HL-60 (cell line): ENCODE measurements at regions not wholly inside any gene's neighbourhood (a gene's known extent, or its start where the extent isn't known, plus 50 kb on each side); places are given as distances from the start of the nearest gene placed in this dataset.

ENCODE experiments used
- GABPA ChIP-seq: IDR thresholded peaks from 2 replicates; pipeline ENCODE4 v1.6.1; 2012; ENCODE audit warnings: low read depth
- POLR2AphosphoS5 ChIP-seq: IDR thresholded peaks from 2 replicates; pipeline ENCODE4 v1.6.1; 2012; ENCODE audit warnings: low read depth
- SPI1 ChIP-seq: IDR thresholded peaks from 2 replicates; pipeline ENCODE4 v1.6.1; 2012; ENCODE audit warnings: low read depth, mild to moderate bottlenecking, borderline replicate concordance
- TF ChIP-seq, protein P1 (sequence below): IDR thresholded peaks from one replicate; pipeline ENCODE4 v1.5.1; 2011; ENCODE audit warnings: low read length, control low read depth, inconsistent platforms; ENCODE audit not compliant: insufficient read depth
- TF ChIP-seq, protein P2 (sequence below): IDR thresholded peaks from 2 replicates; pipeline ENCODE4 v1.6.1; 2012; ENCODE audit warnings: low read depth; ENCODE audit not compliant: insufficient replicate concordance

DNA sequence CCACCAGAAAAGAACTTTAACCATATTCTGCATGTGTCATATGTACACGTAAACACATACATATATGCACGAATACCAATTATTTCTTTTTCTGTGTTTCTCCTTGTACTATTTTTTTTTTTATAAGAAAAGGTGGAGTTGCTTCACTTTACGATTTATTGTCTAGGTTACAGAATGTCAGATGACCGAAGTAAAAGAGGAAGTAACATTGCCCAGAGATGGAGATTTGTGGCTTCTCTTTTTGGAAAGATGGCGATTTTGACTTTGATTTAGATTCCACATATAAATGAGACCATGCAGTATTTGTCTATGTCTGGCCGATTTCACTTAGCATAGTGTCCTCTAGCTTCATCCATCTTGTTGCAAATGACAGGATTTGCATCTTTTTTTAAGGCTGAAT, 293.1 kb downstream of the SV2B start:
- TF ChIP-seq, protein P1, sequence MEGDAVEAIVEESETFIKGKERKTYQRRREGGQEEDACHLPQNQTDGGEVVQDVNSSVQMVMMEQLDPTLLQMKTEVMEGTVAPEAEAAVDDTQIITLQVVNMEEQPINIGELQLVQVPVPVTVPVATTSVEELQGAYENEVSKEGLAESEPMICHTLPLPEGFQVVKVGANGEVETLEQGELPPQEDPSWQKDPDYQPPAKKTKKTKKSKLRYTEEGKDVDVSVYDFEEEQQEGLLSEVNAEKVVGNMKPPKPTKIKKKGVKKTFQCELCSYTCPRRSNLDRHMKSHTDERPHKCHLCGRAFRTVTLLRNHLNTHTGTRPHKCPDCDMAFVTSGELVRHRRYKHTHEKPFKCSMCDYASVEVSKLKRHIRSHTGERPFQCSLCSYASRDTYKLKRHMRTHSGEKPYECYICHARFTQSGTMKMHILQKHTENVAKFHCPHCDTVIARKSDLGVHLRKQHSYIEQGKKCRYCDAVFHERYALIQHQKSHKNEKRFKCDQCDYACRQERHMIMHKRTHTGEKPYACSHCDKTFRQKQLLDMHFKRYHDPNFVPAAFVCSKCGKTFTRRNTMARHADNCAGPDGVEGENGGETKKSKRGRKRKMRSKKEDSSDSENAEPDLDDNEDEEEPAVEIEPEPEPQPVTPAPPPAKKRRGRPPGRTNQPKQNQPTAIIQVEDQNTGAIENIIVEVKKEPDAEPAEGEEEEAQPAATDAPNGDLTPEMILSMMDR = no peak
- TF ChIP-seq POLR2AphosphoS5 = no peak
- peak; percentile 14; the same call in 1 of the 2 replicates for TF ChIP-seq SPI1
- TF ChIP-seq, protein P2, sequence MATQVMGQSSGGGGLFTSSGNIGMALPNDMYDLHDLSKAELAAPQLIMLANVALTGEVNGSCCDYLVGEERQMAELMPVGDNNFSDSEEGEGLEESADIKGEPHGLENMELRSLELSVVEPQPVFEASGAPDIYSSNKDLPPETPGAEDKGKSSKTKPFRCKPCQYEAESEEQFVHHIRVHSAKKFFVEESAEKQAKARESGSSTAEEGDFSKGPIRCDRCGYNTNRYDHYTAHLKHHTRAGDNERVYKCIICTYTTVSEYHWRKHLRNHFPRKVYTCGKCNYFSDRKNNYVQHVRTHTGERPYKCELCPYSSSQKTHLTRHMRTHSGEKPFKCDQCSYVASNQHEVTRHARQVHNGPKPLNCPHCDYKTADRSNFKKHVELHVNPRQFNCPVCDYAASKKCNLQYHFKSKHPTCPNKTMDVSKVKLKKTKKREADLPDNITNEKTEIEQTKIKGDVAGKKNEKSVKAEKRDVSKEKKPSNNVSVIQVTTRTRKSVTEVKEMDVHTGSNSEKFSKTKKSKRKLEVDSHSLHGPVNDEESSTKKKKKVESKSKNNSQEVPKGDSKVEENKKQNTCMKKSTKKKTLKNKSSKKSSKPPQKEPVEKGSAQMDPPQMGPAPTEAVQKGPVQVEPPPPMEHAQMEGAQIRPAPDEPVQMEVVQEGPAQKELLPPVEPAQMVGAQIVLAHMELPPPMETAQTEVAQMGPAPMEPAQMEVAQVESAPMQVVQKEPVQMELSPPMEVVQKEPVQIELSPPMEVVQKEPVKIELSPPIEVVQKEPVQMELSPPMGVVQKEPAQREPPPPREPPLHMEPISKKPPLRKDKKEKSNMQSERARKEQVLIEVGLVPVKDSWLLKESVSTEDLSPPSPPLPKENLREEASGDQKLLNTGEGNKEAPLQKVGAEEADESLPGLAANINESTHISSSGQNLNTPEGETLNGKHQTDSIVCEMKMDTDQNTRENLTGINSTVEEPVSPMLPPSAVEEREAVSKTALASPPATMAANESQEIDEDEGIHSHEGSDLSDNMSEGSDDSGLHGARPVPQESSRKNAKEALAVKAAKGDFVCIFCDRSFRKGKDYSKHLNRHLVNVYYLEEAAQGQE = no peak
- TF ChIP-seq GABPA = no peak
